Activated CD4-positive, alpha-beta memory T cell treated with anti-CD3 and anti-CD28 coated beads for 36 hours (primary cell): ENCODE measurements at regions not wholly inside any gene's neighbourhood (a gene's known extent, or its start where the extent isn't known, plus 50 kb on each side); places are given as distances from the start of the nearest gene placed in this dataset.
"Not testable (repeated sequence)": the region's sequence is repeated elsewhere in the genome, so short reads cannot be mapped to it uniquely, and the experiment has no call there.

Experiments used
- CTCF ChIA-PET: fragments of 350-600 bp; sonication (Branson Sonifier 250); formaldehyde crosslinking; loops from one replicate; lab custom pipeline; 2021; ENCODE audit warnings: antibody characterized with exemption, inconsistent platforms; lab: Charles Lee
- POLR2A ChIA-PET: fragments of 350-600 bp; sonication (Branson Sonifier 250); formaldehyde crosslinking; loops from one replicate; lab custom pipeline; 2021; ENCODE audit warnings: antibody characterized with exemption; lab: Charles Lee
- DNase-seq: peaks from one replicate; pipeline ENCODE4 v3.0.0-alpha.2; 2020
- H3K27ac Mint-ChIP-seq: one replicate; pipeline ENCODE4 v1.8.0; 2021; ENCODE audit warnings: mixed read lengths
- H3K27me3 Mint-ChIP-seq: one replicate; pipeline ENCODE4 v1.8.0; 2021; ENCODE audit warnings: mixed read lengths
- H3K36me3 Mint-ChIP-seq: one replicate; pipeline ENCODE4 v1.8.0; 2021; ENCODE audit warnings: mixed read lengths
- H3K4me1 Mint-ChIP-seq: one replicate; pipeline ENCODE4 v1.8.0; 2021; ENCODE audit warnings: low read depth, mixed read lengths
- H3K4me3 Mint-ChIP-seq: one replicate; pipeline ENCODE4 v1.8.0; 2021; ENCODE audit warnings: mild to moderate bottlenecking, mixed read lengths
- H3K9me3 Mint-ChIP-seq: one replicate; pipeline ENCODE4 v1.8.0; 2021; ENCODE audit warnings: mixed read lengths
- intact Hi-C: fragments of 100-400 bp; cut with micrococcal nuclease; formaldehyde crosslinking; loops from one replicate; pipeline ENCODE4 v1.15.1; 2023

DNA sequence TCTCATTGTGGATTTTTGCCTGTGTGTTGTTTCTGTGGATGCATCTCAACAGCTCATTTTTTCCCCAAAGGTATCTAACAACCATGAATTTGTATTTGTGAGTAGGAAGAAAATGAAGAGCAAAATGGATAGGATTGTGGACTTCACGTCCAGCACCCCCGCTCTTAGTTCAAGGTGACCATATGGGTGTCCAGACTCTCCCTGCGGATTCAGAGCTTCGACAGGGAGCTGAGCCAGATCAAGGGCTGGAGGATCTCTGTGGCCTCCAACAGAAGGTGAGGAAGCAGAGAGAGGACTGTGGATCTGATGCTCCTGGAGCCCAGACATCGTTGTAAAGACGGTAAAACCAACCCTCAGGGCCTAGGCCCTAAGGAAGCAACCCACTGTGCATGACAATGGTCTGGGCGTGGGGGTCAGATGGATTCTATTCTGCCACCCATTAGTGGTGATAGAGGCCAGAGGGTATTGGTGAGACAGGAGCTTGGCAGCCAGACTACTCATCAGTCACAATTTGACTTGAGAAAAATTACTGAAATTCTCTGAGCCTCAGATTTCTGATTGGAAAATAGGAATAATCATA is 659.7 kb upstream of the TMEM132C start:
- H3K27ac Mint-ChIP-seq = no peak overlapping the region
- ChIA-PET CTCF (no interaction called here), POLR2A (no interaction called here)
- DNase-seq = no peak
- no peaks in the 10 kb centered on the region for H3K4me1 Mint-ChIP-seq
- H3K9me3 Mint-ChIP-seq = no peaks in the 10 kb centered on the region
- no peaks in the 10 kb centered on the region for H3K27me3 Mint-ChIP-seq
- intact Hi-C loops = no loop called here
- H3K36me3 Mint-ChIP-seq = no peaks in the 10 kb centered on the region
- no peak overlapping the region for H3K4me3 Mint-ChIP-seq

- H3K27me3 Mint-ChIP-seq, intact Hi-C loops, POLR2A ChIA-PET, DNase-seq, H3K27ac Mint-ChIP-seq, H3K4me3 Mint-ChIP-seq, CTCF ChIA-PET, H3K9me3 Mint-ChIP-seq, H3K36me3 Mint-ChIP-seq, H3K4me1 Mint-ChIP-seq: not testable (repeated sequence)
Observed at GRCh38 chr12:127608359-127608758, 658.6 kb upstream of the TMEM132C start.

DNA sequence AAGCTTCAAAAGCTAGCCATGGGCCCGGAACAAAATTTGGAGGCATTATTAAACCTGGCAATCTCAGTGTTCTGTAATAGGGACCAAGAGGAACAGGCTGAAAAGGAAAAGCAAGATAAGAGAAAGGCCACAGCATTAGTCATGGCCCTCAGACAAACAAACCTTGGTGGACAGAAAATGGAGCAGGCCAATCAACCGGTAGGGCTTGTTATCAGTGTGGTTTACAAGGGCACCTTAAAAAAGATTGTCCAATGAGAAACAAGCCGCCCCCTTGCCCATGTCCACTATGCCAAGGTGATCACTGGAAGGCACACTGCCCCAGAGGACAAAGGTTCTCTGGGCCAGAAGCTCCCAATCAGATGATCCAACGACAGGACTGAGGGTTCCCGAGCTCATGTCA is 653.9 kb upstream of the TMEM132C start:
- ChIA-PET CTCF (no interaction called here), POLR2A (no interaction called here)
- H3K9me3 Mint-ChIP-seq = no peaks in the 10 kb centered on the region
- no peak for DNase-seq
- H3K4me3 Mint-ChIP-seq = no peak overlapping the region
- intact Hi-C loops = no loop called here
- no peak overlapping the region for H3K27ac Mint-ChIP-seq
- no peaks in the 10 kb centered on the region for H3K27me3 Mint-ChIP-seq
- no peaks in the 10 kb centered on the region for H3K4me1 Mint-ChIP-seq
- no peaks in the 10 kb centered on the region for H3K36me3 Mint-ChIP-seq

DNA sequence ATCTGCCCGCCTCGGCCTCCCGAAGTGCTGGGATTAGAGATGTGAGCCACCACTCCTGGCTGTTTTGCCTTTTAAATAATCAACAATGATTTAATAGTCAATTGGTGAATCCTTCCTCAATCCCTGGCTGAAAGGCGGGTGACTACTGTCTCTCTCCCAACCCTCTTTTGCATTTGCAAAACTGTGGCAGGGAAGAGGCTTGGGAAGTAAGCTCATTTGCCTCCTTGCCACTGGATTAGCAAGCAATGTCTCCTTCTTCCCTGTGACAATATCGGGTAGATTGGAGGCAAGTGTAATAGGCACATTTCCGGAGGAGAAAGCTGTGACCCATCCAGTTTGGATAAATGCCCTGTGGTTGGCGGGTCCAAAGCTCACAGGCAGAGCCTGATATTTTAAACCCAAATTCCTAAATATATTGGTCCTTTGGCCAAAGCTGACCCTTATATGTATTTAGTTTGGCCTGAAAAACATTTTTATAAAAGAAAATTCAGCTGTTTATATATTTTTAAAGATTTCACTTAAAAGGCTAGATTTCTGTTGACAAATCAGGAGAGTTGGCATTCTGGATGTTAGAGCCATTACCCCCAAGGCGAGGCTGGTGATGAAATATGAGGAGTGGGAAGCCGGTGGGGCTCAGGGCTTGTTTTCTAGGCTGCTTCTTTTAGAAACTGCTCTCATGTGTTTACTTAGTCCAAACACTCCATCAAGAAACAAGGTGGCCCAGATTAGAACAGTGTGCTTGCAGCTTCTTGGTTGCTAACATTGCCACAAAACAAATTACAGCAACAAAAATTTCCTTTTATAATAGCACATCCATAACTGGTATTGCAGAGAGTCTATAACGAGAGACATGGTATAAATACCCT is 646.9 kb upstream of the TMEM132C start:
- ChIA-PET POLR2A (no interaction called here), CTCF (interaction anchor here (0.7 kb wide), 1 partner anchor 57 kb away, joined by 3 read pairs; no protein-coding TSS in a partner anchor)
- Mint-ChIP-seq H3K27ac (no peak overlapping the region), H3K9me3 (peaks cover 5% of the 10 kb centered on the region), H3K27me3 (peaks cover 2% of the 10 kb centered on the region), H3K36me3 (no peaks in the 10 kb centered on the region), H3K4me1 (no peaks in the 10 kb centered on the region), H3K4me3 (no peak overlapping the region)
- intact Hi-C loops = no loop called here
- no peak for DNase-seq

- Mint-ChIP-seq H3K36me3 (no peaks in the 10 kb centered on the region), H3K4me1 (no peaks in the 10 kb centered on the region), H3K27ac (no peak overlapping the region), H3K9me3 (peaks cover 5% of the 10 kb centered on the region), H3K4me3 (no peak overlapping the region), H3K27me3 (peaks cover 2% of the 10 kb centered on the region)
- POLR2A ChIA-PET = no interaction called here
- CTCF ChIA-PET = interaction anchor here (0.7 kb wide), 1 partner anchor 56 kb away, joined by 3 read pairs; no protein-coding TSS in a partner anchor
- intact Hi-C loops = no loop called here
- DNase-seq = no peak
Observed at GRCh38 chr12:127620735-127621355, 646.1 kb upstream of the TMEM132C start.

- no peak for DNase-seq
- H3K4me3 Mint-ChIP-seq = no peak overlapping the region
- CTCF ChIA-PET = interaction anchor here (0.7 kb wide), 1 partner anchor 56 kb away, joined by 3 read pairs; no protein-coding TSS in a partner anchor
- no peaks in the 10 kb centered on the region for H3K4me1 Mint-ChIP-seq
- POLR2A ChIA-PET = no interaction called here
- peaks cover 5% of the 10 kb centered on the region for H3K9me3 Mint-ChIP-seq
- peaks cover 2% of the 10 kb centered on the region for H3K27me3 Mint-ChIP-seq
- intact Hi-C loops = no loop called here
- H3K27ac Mint-ChIP-seq = no peak overlapping the region
- no peaks in the 10 kb centered on the region for H3K36me3 Mint-ChIP-seq
Observed at GRCh38 chr12:127621366-127621765, 645.6 kb upstream of the TMEM132C start.

DNA sequence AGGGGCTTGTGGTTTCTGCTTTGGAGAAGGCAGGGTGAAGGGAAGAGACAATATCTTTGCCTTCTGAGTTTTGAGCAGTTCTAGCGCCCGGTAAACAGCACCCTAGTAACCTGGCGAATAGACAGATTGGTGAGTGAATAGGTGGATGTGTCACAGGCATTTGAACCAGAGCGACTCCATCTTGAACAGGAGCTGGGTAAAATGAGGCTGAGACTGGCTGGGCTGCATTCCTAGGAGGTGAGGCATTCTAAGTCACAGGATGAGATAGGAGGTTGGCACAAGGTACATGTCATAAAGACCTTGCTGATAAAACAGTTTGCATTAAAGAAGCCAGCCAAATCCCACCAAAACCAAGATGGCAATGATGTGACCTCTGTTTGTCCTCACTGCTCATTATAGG is 643.6 kb upstream of the TMEM132C start:
- DNase-seq = no peak
- Mint-ChIP-seq H3K36me3 (no peaks in the 10 kb centered on the region), H3K4me1 (no peaks in the 10 kb centered on the region), H3K27me3 (peaks cover 2% of the 10 kb centered on the region), H3K27ac (no peak overlapping the region), H3K4me3 (no peak overlapping the region), H3K9me3 (peaks cover 5% of the 10 kb centered on the region)
- ChIA-PET CTCF (no interaction called here), POLR2A (no interaction called here)
- intact Hi-C loops = no loop called here

GRCh38 chr12:127625176-127625771 is 641.7 kb upstream of the TMEM132C start:
- no peaks in the 10 kb centered on the region for H3K36me3 Mint-ChIP-seq
- DNase-seq = no peak
- H3K27ac Mint-ChIP-seq = no peak overlapping the region
- intact Hi-C loops = no loop called here
- H3K27me3 Mint-ChIP-seq = peaks cover 2% of the 10 kb centered on the region
- POLR2A ChIA-PET = no interaction called here
- H3K4me1 Mint-ChIP-seq = no peaks in the 10 kb centered on the region
- H3K4me3 Mint-ChIP-seq = no peak overlapping the region
- peaks cover 5% of the 10 kb centered on the region for H3K9me3 Mint-ChIP-seq
- CTCF ChIA-PET = no interaction called here

DNA sequence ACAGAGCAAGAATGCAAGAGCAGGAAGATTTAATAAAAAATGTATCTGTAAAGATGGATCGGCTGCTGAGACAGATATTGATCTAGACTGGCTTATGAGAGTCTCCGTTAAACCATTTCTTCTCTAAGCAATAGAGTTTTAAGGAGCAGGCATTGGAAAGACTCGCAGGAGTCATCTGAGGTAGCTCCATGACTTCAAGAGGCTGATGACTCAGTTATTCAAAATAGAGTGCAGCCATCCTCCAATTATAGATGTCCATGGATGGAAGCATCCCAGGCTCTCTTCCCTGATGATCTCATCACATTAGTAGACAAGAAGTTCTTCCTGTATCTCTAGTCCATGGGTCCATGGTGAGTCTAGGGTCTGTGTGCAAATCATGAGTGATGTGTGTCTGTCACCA is 638.3 kb upstream of the TMEM132C start:
- no peaks in the 10 kb centered on the region for H3K27me3 Mint-ChIP-seq
- no peak for DNase-seq
- H3K4me3 Mint-ChIP-seq = no peak overlapping the region
- H3K27ac Mint-ChIP-seq = no peak overlapping the region
- intact Hi-C loops = no loop called here
- H3K4me1 Mint-ChIP-seq = no peaks in the 10 kb centered on the region
- no peaks in the 10 kb centered on the region for H3K9me3 Mint-ChIP-seq
- POLR2A ChIA-PET = no interaction called here
- H3K36me3 Mint-ChIP-seq = no peaks in the 10 kb centered on the region
- CTCF ChIA-PET = no interaction called here

- Mint-ChIP-seq H3K4me3 (no peak overlapping the region), H3K4me1 (no peaks in the 10 kb centered on the region), H3K27me3 (no peaks in the 10 kb centered on the region), H3K36me3 (no peaks in the 10 kb centered on the region), H3K9me3 (no peaks in the 10 kb centered on the region), H3K27ac (no peak overlapping the region)
- DNase-seq = no peak
- ChIA-PET POLR2A (no interaction called here), CTCF (no interaction called here)
- intact Hi-C loops = no loop called here
Observed at GRCh38 chr12:127629066-127629820, 637.7 kb upstream of the TMEM132C start.

GRCh38 chr12:127632461-127632860 is 634.5 kb upstream of the TMEM132C start:
- CTCF ChIA-PET = no interaction called here
- H3K27me3 Mint-ChIP-seq = no peaks in the 10 kb centered on the region
- POLR2A ChIA-PET = no interaction called here
- no peak overlapping the region for H3K27ac Mint-ChIP-seq
- no peak for DNase-seq
- no peaks in the 10 kb centered on the region for H3K4me1 Mint-ChIP-seq
- H3K36me3 Mint-ChIP-seq = no peaks in the 10 kb centered on the region
- no peaks in the 10 kb centered on the region for H3K9me3 Mint-ChIP-seq
- H3K4me3 Mint-ChIP-seq = no peak overlapping the region
- intact Hi-C loops = no loop called here

DNA sequence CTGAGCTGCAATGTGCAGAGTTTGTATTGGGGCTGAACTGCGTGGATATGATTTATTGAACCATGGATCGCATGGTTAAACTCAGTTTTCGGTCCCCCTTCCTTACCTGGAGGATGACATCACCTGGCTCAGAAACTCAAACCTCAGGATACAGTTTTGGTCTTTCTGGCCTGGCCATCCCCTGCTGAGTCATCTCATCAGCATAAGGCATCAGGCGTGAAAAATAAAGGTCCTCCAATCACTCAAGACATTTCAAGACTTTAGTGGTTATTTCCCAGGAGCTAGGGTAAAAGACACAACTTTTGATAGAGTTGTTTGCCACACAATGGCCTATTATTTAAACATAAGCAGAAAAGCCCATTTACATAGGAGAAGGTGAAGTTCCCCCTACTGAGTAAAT is 631.1 kb upstream of the TMEM132C start:
- no peaks in the 10 kb centered on the region for H3K9me3 Mint-ChIP-seq
- no peaks in the 10 kb centered on the region for H3K36me3 Mint-ChIP-seq
- no peak for DNase-seq
- H3K27ac Mint-ChIP-seq = no peak overlapping the region
- H3K4me1 Mint-ChIP-seq = no peaks in the 10 kb centered on the region
- ChIA-PET POLR2A (no interaction called here), CTCF (no interaction called here)
- no peaks in the 10 kb centered on the region for H3K27me3 Mint-ChIP-seq
- intact Hi-C loops = no loop called here
- H3K4me3 Mint-ChIP-seq = no peak overlapping the region
